ENCODE measurements at regions not wholly inside any gene's neighbourhood (a gene's known extent, or its start where the extent isn't known, plus 50 kb on each side); places are given as distances from the start of the nearest gene placed in this dataset.

DNA sequence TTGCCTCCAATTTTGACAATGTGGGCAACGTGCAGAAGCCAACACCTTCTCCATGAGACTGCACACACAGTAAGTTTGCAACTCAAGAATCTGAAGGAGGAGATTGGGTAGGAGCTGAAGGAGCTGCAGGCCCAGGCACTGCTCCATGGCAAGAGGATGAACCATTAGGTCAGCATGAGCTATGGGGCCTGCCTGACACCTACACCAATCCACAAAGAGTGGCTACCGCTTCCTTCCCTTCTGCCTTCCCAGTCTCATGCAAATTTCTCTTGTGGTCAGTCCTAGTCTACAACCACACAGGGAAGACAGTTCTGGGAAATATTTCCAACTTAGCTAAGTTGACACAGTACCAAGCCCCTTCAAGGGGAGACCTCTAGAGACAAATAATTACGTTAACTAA lies 142.0 kb upstream of the ADO start:
- H3K4me1 Mint-ChIP-seq = peaks cover 2% of the 10 kb centered on the region; the same call in 1 of the 3 replicates

More for the DNA sequence above, 142.0 kb upstream of the ADO start:
- no peak overlapping the region for H2AFZ ChIP-seq
- no peak overlapping the region for H3K4me2 ChIP-seq
- Mint-ChIP-seq H3K36me3 (ENCODE audit: low read depth) (peaks cover 9% of the 10 kb centered on the region), H3K4me3 (no peak overlapping the region), H3K9me3 (peaks cover 17% of the 10 kb centered on the region), H3K27me3 (ENCODE audit: insufficient read depth, low read depth, poor library complexity) (peaks cover 1% of the 10 kb centered on the region), H3K27ac (no peak overlapping the region)
- TF ChIP-seq, protein P1, sequence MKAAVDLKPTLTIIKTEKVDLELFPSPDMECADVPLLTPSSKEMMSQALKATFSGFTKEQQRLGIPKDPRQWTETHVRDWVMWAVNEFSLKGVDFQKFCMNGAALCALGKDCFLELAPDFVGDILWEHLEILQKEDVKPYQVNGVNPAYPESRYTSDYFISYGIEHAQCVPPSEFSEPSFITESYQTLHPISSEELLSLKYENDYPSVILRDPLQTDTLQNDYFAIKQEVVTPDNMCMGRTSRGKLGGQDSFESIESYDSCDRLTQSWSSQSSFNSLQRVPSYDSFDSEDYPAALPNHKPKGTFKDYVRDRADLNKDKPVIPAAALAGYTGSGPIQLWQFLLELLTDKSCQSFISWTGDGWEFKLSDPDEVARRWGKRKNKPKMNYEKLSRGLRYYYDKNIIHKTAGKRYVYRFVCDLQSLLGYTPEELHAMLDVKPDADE (IDR thresholded peaks at IDR 0.05) = no peak
- TF ChIP-seq EZH2phosphoT487 (IDR thresholded peaks at IDR 0.05; ENCODE audit: unreplicated experiment) (no peak), EZH2 (IDR thresholded peaks at IDR 0.05; ENCODE audit: low read depth, unreplicated experiment) (no peak), CREB1 (CRISPR knock-in tag; IDR thresholded peaks at IDR 0.05; ENCODE audit: low read depth) (no peak), STAT1 (IDR thresholded peaks at IDR 0.05; ENCODE audit: unreplicated experiment) (no peak), JUNB (IDR thresholded peaks at IDR 0.05; ENCODE audit: unreplicated experiment) (no peak), NANOG (IDR thresholded peaks at IDR 0.05; ENCODE audit: borderline replicate concordance) (no peak), POLR2AphosphoS5 (IDR thresholded peaks at IDR 0.05; ENCODE audit: low read depth) (no peak), ZNF114 (CRISPR knock-in tag; IDR thresholded peaks at IDR 0.05) (no peak), ZNF331 (CRISPR knock-in tag; IDR thresholded peaks at IDR 0.05; ENCODE audit: low read depth) (no peak)
- TF ChIP-seq, protein P2, sequence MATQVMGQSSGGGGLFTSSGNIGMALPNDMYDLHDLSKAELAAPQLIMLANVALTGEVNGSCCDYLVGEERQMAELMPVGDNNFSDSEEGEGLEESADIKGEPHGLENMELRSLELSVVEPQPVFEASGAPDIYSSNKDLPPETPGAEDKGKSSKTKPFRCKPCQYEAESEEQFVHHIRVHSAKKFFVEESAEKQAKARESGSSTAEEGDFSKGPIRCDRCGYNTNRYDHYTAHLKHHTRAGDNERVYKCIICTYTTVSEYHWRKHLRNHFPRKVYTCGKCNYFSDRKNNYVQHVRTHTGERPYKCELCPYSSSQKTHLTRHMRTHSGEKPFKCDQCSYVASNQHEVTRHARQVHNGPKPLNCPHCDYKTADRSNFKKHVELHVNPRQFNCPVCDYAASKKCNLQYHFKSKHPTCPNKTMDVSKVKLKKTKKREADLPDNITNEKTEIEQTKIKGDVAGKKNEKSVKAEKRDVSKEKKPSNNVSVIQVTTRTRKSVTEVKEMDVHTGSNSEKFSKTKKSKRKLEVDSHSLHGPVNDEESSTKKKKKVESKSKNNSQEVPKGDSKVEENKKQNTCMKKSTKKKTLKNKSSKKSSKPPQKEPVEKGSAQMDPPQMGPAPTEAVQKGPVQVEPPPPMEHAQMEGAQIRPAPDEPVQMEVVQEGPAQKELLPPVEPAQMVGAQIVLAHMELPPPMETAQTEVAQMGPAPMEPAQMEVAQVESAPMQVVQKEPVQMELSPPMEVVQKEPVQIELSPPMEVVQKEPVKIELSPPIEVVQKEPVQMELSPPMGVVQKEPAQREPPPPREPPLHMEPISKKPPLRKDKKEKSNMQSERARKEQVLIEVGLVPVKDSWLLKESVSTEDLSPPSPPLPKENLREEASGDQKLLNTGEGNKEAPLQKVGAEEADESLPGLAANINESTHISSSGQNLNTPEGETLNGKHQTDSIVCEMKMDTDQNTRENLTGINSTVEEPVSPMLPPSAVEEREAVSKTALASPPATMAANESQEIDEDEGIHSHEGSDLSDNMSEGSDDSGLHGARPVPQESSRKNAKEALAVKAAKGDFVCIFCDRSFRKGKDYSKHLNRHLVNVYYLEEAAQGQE (IDR thresholded peaks at IDR 0.05; ENCODE audit: unreplicated experiment) = no peak
- TF ChIP-seq, protein P3, sequence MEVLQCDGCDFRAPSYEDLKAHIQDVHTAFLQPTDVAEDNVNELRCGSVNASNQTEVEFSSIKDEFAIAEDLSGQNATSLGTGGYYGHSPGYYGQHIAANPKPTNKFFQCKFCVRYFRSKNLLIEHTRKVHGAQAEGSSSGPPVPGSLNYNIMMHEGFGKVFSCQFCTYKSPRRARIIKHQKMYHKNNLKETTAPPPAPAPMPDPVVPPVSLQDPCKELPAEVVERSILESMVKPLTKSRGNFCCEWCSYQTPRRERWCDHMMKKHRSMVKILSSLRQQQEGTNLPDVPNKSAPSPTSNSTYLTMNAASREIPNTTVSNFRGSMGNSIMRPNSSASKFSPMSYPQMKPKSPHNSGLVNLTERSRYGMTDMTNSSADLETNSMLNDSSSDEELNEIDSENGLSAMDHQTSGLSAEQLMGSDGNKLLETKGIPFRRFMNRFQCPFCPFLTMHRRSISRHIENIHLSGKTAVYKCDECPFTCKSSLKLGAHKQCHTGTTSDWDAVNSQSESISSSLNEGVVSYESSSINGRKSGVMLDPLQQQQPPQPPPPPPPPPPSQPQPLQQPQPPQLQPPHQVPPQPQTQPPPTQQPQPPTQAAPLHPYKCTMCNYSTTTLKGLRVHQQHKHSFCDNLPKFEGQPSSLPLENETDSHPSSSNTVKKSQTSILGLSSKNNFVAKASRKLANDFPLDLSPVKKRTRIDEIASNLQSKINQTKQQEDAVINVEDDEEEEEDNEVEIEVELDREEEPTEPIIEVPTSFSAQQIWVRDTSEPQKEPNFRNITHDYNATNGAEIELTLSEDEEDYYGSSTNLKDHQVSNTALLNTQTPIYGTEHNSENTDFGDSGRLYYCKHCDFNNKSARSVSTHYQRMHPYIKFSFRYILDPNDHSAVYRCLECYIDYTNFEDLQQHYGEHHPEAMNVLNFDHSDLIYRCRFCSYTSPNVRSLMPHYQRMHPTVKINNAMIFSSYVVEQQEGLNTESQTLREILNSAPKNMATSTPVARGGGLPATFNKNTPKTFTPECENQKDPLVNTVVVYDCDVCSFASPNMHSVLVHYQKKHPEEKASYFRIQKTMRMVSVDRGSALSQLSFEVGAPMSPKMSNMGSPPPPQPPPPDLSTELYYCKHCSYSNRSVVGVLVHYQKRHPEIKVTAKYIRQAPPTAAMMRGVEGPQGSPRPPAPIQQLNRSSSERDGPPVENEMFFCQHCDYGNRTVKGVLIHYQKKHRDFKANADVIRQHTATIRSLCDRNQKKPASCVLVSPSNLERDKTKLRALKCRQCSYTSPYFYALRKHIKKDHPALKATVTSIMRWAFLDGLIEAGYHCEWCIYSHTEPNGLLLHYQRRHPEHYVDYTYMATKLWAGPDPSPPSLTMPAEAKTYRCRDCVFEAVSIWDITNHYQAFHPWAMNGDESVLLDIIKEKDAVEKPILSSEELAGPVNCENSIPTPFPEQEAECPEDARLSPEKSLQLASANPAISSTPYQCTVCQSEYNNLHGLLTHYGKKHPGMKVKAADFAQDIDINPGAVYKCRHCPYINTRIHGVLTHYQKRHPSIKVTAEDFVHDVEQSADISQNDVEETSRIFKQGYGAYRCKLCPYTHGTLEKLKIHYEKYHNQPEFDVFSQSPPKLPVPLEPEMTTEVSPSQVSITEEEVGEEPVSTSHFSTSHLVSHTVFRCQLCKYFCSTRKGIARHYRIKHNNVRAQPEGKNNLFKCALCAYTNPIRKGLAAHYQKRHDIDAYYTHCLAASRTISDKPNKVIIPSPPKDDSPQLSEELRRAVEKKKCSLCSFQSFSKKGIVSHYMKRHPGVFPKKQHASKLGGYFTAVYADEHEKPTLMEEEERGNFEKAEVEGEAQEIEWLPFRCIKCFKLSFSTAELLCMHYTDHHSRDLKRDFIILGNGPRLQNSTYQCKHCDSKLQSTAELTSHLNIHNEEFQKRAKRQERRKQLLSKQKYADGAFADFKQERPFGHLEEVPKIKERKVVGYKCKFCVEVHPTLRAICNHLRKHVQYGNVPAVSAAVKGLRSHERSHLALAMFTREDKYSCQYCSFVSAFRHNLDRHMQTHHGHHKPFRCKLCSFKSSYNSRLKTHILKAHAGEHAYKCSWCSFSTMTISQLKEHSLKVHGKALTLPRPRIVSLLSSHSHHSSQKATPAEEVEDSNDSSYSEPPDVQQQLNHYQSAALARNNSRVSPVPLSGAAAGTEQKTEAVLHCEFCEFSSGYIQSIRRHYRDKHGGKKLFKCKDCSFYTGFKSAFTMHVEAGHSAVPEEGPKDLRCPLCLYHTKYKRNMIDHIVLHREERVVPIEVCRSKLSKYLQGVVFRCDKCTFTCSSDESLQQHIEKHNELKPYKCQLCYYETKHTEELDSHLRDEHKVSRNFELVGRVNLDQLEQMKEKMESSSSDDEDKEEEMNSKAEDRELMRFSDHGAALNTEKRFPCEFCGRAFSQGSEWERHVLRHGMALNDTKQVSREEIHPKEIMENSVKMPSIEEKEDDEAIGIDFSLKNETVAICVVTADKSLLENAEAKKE (CRISPR knock-in tag; IDR thresholded peaks at IDR 0.05) = no peak
- TF ChIP-seq, protein P4, sequence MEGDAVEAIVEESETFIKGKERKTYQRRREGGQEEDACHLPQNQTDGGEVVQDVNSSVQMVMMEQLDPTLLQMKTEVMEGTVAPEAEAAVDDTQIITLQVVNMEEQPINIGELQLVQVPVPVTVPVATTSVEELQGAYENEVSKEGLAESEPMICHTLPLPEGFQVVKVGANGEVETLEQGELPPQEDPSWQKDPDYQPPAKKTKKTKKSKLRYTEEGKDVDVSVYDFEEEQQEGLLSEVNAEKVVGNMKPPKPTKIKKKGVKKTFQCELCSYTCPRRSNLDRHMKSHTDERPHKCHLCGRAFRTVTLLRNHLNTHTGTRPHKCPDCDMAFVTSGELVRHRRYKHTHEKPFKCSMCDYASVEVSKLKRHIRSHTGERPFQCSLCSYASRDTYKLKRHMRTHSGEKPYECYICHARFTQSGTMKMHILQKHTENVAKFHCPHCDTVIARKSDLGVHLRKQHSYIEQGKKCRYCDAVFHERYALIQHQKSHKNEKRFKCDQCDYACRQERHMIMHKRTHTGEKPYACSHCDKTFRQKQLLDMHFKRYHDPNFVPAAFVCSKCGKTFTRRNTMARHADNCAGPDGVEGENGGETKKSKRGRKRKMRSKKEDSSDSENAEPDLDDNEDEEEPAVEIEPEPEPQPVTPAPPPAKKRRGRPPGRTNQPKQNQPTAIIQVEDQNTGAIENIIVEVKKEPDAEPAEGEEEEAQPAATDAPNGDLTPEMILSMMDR (conservative IDR thresholded peaks at IDR 0.05; ENCODE audit: low read depth in 2 of 2) = no peak
- peaks cover 5% of the 10 kb centered on the region for H3K9me2 ChIP-seq (ENCODE audit: insufficient read depth)
- H3K36me3 ChIP-seq (ENCODE audit: insufficient read depth) = no peaks in the 10 kb centered on the region
- peak; percentile 21 for DNase-seq (ENCODE audit: low spot score)
- no peaks in the 10 kb centered on the region for H3K27me3 ChIP-seq (ENCODE audit: insufficient read depth)
- no peak overlapping the region for H3K4me3 ChIP-seq
- no peaks in the 10 kb centered on the region for H4K20me1 ChIP-seq (replicated peaks; ENCODE audit: insufficient read depth)
- H3K27ac ChIP-seq (ENCODE audit: low read depth) = no peak overlapping the region
- ATAC-seq = peak; percentile 41; the same call in 1 of the 3 replicates
- H3K79me2 ChIP-seq (replicated peaks; ENCODE audit: insufficient read depth) = no peaks in the 10 kb centered on the region
- H3F3A ChIP-seq (replicated peaks; ENCODE audit: low read depth) = no peaks in the 10 kb centered on the region
- H3K4me1 ChIP-seq (ENCODE audit: insufficient read depth) = no peaks in the 10 kb centered on the region
